ENCODE measurements at regions not wholly inside any gene's neighbourhood (a gene's known extent, or its start where the extent isn't known, plus 50 kb on each side); places are given as distances from the start of the nearest gene placed in this dataset.
A peak's percentile ranks its signal among the peaks of the same experiment; 100 is the strongest.
"Not testable (repeated sequence)": the region's sequence is repeated elsewhere in the genome, so short reads cannot be mapped to it uniquely, and the experiment has no call there.

GRCh38 chr10:38209332-38209731 lies 115.2 kb downstream of the ZNF37A start:
- DNase-seq: no peak

- not testable (repeated sequence) for DNase-seq
These were observed 115.6 kb downstream of the ZNF37A start for GRCh38 chr10:38209748-38210147.

- DNase-seq: no peak
These were observed 118.3 kb downstream of the ZNF37A start for GRCh38 chr10:38212460-38212859.

- DNase-seq: no peak
These were observed 132.2 kb downstream of the ZNF37A start for GRCh38 chr10:38226385-38226784.

GRCh38 chr10:38228394-38228793 lies 134.3 kb downstream of the ZNF37A start:
- no peak for DNase-seq

- DNase-seq: not testable (repeated sequence)
These were observed 144.3 kb downstream of the ZNF37A start for GRCh38 chr10:38238479-38238878.

- DNase-seq: not testable (repeated sequence)
These were observed 148.0 kb downstream of the ZNF37A start for GRCh38 chr10:38242061-38242649.

- DNase-seq: not testable (repeated sequence)
These were observed 154.0 kb downstream of the ZNF37A start for GRCh38 chr10:38248113-38248512.

GRCh38 chr10:38252551-38252950 lies 158.4 kb downstream of the ZNF37A start:
- DNase-seq: not testable (repeated sequence)

- DNase-seq: not testable (repeated sequence)
These were observed 173.4 kb downstream of the ZNF37A start for GRCh38 chr10:38267555-38267954.

- not testable (repeated sequence) for DNase-seq
These were observed 176.9 kb downstream of the ZNF37A start for GRCh38 chr10:38271031-38271430.

GRCh38 chr10:38274879-38275278 lies 180.7 kb downstream of the ZNF37A start:
- DNase-seq: not testable (repeated sequence)

GRCh38 chr10:38292560-38292959 lies 198.4 kb downstream of the ZNF37A start:
- not testable (repeated sequence) for DNase-seq

- DNase-seq: not testable (repeated sequence)
These were observed 216.0 kb downstream of the ZNF37A start for GRCh38 chr10:38310111-38310510.

- DNase-seq: not testable (repeated sequence)
These were observed 221.1 kb downstream of the ZNF37A start for GRCh38 chr10:38315090-38315805.

- not testable (repeated sequence) for DNase-seq
These were observed 227.3 kb downstream of the ZNF37A start for GRCh38 chr10:38321393-38321792.

- not testable (repeated sequence) for DNase-seq
These were observed 236.2 kb downstream of the ZNF37A start for GRCh38 chr10:38330306-38330705.

- DNase-seq: not testable (repeated sequence)
These were observed 237.0 kb downstream of the ZNF37A start for GRCh38 chr10:38331106-38331505.

GRCh38 chr10:38333699-38334098 lies 239.6 kb downstream of the ZNF37A start:
- not testable (repeated sequence) for DNase-seq

- not testable (repeated sequence) for DNase-seq
These were observed 256.5 kb downstream of the ZNF37A start for GRCh38 chr10:38350645-38351044.

- not testable (repeated sequence) for DNase-seq
These were observed 260.3 kb downstream of the ZNF37A start for GRCh38 chr10:38354410-38354809.

GRCh38 chr10:38355911-38356526 lies 261.9 kb downstream of the ZNF37A start:
- peak; percentile 33 for DNase-seq

- not testable (repeated sequence) for DNase-seq
These were observed 262.4 kb downstream of the ZNF37A start for GRCh38 chr10:38356527-38356926.

Measured in renal pelvis (tissue), 1 donor.